Tibial nerve (tissue), 4 donors: ENCODE measurements at regions not wholly inside any gene's neighbourhood (a gene's known extent, or its start where the extent isn't known, plus 50 kb on each side); places are given as distances from the start of the nearest gene placed in this dataset.

Experiments
- DNase-seq, 2 donors: peaks; one replicate each; pipeline ENCODE4 v3.0.0-alpha.2; 2019; ENCODE audit warnings: low spot score in 2 of 2
- H3K27ac ChIP-seq, 4 donors: fragments of 200-600 bp; sonication (generic) in 3 of 4; one replicate each; pipeline ENCODE4 v1.5.1; 2017 to 2019; ENCODE audit warnings: mild to moderate bottlenecking in 1 of 4
- H3K27me3 ChIP-seq, 2 donors: fragments of 200-600 bp; sonication (generic) in 1 of 2; one replicate each; pipeline versions ENCODE4 v1.5.1 to v1.6.0; 2017 to 2019
- H3K36me3 ChIP-seq, 3 donors: fragments of 200-600 bp; sonication (generic); one replicate each; pipeline ENCODE4 v1.5.1; 2018 to 2019
- H3K4me1 ChIP-seq, 4 donors: fragments of 200-600 bp; sonication (generic) in 3 of 4; one replicate each; pipeline ENCODE4 v1.5.1; 2017 to 2019
- H3K4me3 ChIP-seq, 4 donors: fragments of 200-600 bp; sonication (generic) in 3 of 4; one replicate each; pipeline ENCODE4 v1.5.1; 2017 to 2019; ENCODE audit warnings: mild to moderate bottlenecking in 1 of 4, moderate library complexity in 1 of 4
- H3K9me3 ChIP-seq, 4 donors: fragments of 200-600 bp; sonication (generic) in 3 of 4; one replicate each; pipeline ENCODE4 v1.5.1; 2017 to 2019
- EP300 ChIP-seq, 2 donors: sonication (generic); formaldehyde crosslinking; IDR thresholded peaks; one replicate each; pipeline ENCODE4 v1.6.1; 2017; ENCODE audit warnings: antibody characterized with exemption in 2 of 2, mild to moderate bottlenecking in 1 of 2
- POLR2A ChIP-seq, 2 donors: fragments of 450-650 bp; IDR thresholded peaks; one replicate each; pipeline ENCODE4 v1.6.1; 2017; ENCODE audit warnings: antibody characterized with exemption in 2 of 2, mild to moderate bottlenecking in 2 of 2, moderate library complexity in 2 of 2
- WGBS, 2 donors: methylation state at CpG; one replicate each; pipeline ENCODE4 v1.1.5; 2018; 5-methylcytosine and 5-hydroxymethylcytosine counted together
- TF ChIP-seq, protein P1 (sequence below), 5 experiments: fragments of 200-600 bp in 3 of 5; fragments of 450-650 bp in 2 of 5; sonication (generic) in 3 of 5; IDR thresholded peaks; one replicate each; pipeline ENCODE4 v1.5.1; 2016 to 2019; ENCODE audit warnings: antibody characterized with exemption in 5 of 5, mild to moderate bottlenecking in 3 of 5, moderate library complexity in 2 of 5

DNA sequence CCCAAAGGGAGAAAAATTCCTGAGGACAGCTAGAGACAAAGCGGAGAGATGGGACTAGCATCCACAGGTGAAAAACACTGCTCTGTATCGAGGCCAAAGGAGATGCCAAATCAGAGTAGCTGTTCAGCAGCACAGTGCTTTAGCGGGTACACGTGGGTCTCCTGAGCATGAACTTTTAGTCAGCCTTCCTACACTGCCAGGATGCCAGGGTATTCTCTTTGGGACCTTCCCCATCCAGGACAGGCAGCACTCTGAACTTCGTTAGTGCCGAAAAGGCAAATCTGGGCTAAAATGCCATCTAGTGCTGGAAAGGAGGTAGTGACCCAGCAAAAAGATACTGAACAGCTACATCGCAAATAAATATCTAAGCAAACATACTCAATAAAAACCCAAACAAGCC lies 64.9 kb downstream of the C6orf58 start:
- TF ChIP-seq, protein P1, sequence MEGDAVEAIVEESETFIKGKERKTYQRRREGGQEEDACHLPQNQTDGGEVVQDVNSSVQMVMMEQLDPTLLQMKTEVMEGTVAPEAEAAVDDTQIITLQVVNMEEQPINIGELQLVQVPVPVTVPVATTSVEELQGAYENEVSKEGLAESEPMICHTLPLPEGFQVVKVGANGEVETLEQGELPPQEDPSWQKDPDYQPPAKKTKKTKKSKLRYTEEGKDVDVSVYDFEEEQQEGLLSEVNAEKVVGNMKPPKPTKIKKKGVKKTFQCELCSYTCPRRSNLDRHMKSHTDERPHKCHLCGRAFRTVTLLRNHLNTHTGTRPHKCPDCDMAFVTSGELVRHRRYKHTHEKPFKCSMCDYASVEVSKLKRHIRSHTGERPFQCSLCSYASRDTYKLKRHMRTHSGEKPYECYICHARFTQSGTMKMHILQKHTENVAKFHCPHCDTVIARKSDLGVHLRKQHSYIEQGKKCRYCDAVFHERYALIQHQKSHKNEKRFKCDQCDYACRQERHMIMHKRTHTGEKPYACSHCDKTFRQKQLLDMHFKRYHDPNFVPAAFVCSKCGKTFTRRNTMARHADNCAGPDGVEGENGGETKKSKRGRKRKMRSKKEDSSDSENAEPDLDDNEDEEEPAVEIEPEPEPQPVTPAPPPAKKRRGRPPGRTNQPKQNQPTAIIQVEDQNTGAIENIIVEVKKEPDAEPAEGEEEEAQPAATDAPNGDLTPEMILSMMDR (IDR thresholded peaks at IDR 0.05) = peak in 3 of 5 experiments; percentile 16 to 45 (median 33)
- TF ChIP-seq POLR2A (IDR thresholded peaks at IDR 0.05) (no peak), EP300 (IDR thresholded peaks at IDR 0.05) (no peak)
- Histone ChIP-seq H3K4me3 (no peak overlapping the region), H3K4me1 (no peaks in the 10 kb centered on the region), H3K27me3 (no peaks in the 10 kb centered on the region), H3K36me3 (no peaks in the 10 kb centered on the region), H3K9me3 (no peaks in the 10 kb centered on the region), H3K27ac (no peak overlapping the region)
- no peak for DNase-seq
- 34 to 38% methylated on average over 7 of the region's 7 CpGs for WGBS, 2 donors
